SK-N-MC (cell line): ENCODE measurements at regions not wholly inside any gene's neighbourhood (a gene's known extent, or its start where the extent isn't known, plus 50 kb on each side); places are given as distances from the start of the nearest gene placed in this dataset.

Experiments
- EZH2 ChIP-seq: fragments of 200-600 bp; sonication (generic); IDR thresholded peaks from one replicate; pipeline ENCODE4 v1.6.1; 2017; ENCODE audit warnings: antibody characterized with exemption
- POLR2AphosphoS5 ChIP-seq: IDR thresholded peaks from 2 replicates; pipeline ENCODE4 v1.6.1; 2012; ENCODE audit warnings: mild to moderate bottlenecking, low read depth, low read length, borderline replicate concordance

DNA sequence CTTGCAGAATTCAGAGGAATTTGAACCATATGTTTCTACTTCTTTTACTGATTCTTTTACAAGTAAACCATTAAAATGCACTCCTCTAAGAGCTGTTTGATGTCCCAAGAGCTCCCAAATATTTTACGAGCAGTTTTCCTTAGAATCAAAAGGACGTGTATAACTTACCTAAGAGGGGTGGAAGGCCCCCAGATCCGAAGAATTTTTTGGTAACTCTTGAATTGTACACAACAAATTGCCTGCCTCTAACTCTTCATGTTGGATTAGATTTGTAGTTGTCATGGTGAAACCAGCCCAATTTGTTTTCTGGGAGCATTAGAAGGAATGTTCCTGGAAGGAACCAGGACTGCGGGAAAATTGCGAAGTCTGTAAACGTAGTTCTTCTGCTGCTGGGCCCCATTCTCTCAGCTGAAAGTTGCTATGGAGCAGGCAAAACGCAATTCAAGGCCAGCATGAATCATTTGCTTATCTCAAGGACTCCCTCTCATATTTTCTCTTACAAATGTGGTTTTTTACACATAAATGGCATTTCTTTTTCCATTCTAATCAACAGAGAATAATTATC lies 124.8 kb upstream of the TMEM72 start:
- TF ChIP-seq EZH2 (no peak), POLR2AphosphoS5 (no peak)
